ENCODE measurements at regions not wholly inside any gene's neighbourhood (a gene's known extent, or its start where the extent isn't known, plus 50 kb on each side); places are given as distances from the start of the nearest gene placed in this dataset.

DNA sequence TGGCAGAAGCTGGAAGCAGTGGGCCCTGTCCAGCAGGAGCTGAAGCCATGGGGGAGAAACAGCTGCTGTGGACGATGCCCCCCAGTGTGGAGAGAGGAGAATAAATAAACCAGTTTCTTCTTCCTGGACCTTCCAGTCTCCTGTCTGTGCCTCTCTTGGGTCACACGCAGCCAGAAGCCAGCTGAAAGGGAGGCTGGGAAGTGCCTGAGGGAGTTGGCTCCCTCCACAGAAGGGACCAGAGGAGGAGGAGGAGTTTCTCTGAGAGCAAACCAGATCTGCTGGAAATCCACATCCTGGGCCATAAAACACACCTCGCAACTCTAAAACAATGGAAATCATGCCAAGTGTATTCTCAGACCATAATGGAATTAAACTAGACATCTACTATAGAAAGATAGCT lies 577.0 kb downstream of the CDH26 start:
- no peak overlapping the region for H3K27ac ChIP-seq
- H3K4me3 ChIP-seq: no peak overlapping the region
- H3K27me3 Mint-ChIP-seq (ENCODE audit: insufficient read depth, low read depth): peaks cover 2% of the 10 kb centered on the region
- DNase-seq (ENCODE audit: low spot score): no peak
- no peaks in the 10 kb centered on the region for H3K79me2 ChIP-seq (ENCODE audit: low read depth)
- H3K4me3 Mint-ChIP-seq: no peak overlapping the region
- no peak overlapping the region for H3K27ac Mint-ChIP-seq
- no peaks in the 10 kb centered on the region for H3K4me1 ChIP-seq
- H3K4me2 ChIP-seq: no peak overlapping the region
- TF ChIP-seq EZH2 (IDR thresholded peaks at IDR 0.05) (no peak), EZH2phosphoT487 (IDR thresholded peaks at IDR 0.05) (no peak)
- TF ChIP-seq, protein P1, sequence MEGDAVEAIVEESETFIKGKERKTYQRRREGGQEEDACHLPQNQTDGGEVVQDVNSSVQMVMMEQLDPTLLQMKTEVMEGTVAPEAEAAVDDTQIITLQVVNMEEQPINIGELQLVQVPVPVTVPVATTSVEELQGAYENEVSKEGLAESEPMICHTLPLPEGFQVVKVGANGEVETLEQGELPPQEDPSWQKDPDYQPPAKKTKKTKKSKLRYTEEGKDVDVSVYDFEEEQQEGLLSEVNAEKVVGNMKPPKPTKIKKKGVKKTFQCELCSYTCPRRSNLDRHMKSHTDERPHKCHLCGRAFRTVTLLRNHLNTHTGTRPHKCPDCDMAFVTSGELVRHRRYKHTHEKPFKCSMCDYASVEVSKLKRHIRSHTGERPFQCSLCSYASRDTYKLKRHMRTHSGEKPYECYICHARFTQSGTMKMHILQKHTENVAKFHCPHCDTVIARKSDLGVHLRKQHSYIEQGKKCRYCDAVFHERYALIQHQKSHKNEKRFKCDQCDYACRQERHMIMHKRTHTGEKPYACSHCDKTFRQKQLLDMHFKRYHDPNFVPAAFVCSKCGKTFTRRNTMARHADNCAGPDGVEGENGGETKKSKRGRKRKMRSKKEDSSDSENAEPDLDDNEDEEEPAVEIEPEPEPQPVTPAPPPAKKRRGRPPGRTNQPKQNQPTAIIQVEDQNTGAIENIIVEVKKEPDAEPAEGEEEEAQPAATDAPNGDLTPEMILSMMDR (IDR thresholded peaks at IDR 0.05): no peak
- H3K9ac ChIP-seq: no peak overlapping the region
- H4K20me1 ChIP-seq (ENCODE audit: low read depth): no peaks in the 10 kb centered on the region
- no peaks in the 10 kb centered on the region for H3K36me3 ChIP-seq
- H3K9me3 Mint-ChIP-seq: no peaks in the 10 kb centered on the region
- no peaks in the 10 kb centered on the region for H3K9me3 ChIP-seq (ENCODE audit: low read depth)
- H3F3A ChIP-seq (ENCODE audit: low read depth): no peaks in the 10 kb centered on the region
- H3K27me3 ChIP-seq: no peaks in the 10 kb centered on the region
- no peaks in the 10 kb centered on the region for H3K4me1 Mint-ChIP-seq
- no peak overlapping the region for H2AFZ ChIP-seq (replicated peaks)
- H3K36me3 Mint-ChIP-seq: no peaks in the 10 kb centered on the region

DNA sequence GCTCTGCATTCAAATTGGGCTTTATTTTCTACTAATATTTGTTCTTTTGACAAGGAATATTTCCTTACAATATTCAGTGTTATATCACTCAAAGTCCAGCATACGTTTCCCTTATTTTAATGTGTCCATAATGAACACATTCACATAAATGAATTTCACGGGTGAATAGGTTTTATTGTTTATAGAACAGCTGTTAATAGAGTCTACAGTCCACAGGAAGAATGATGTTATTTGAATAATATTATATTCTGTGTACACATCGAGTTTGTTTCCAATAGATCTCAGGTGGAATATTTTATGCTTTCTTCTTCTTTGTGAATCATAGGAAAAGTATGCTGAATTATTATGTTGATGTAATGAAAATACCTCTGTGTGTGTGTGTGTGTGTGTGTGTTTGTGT lies 582.4 kb downstream of the CDH26 start:
- TF ChIP-seq EZH2 (IDR thresholded peaks at IDR 0.05) (no peak), EZH2phosphoT487 (IDR thresholded peaks at IDR 0.05) (no peak)
- TF ChIP-seq, protein P1 (IDR thresholded peaks at IDR 0.05): no peak
- no peak for DNase-seq (ENCODE audit: low spot score)
- Mint-ChIP-seq H3K9me3 (peaks cover 7% of the 10 kb centered on the region), H3K4me1 (peaks cover 2% of the 10 kb centered on the region), H3K36me3 (no peaks in the 10 kb centered on the region), H3K4me3 (no peak overlapping the region), H3K27ac (no peak overlapping the region), H3K27me3 (ENCODE audit: insufficient read depth, low read depth) (peaks cover 2% of the 10 kb centered on the region)
- H3K4me2 ChIP-seq: no peak overlapping the region
- H3K9ac ChIP-seq: no peak overlapping the region
- no peaks in the 10 kb centered on the region for H3K4me1 ChIP-seq
- H3F3A ChIP-seq (ENCODE audit: low read depth): no peaks in the 10 kb centered on the region
- no peak overlapping the region for H2AFZ ChIP-seq (replicated peaks)
- H3K36me3 ChIP-seq: no peaks in the 10 kb centered on the region
- no peaks in the 10 kb centered on the region for H4K20me1 ChIP-seq (ENCODE audit: low read depth)
- no peak overlapping the region for H3K27ac ChIP-seq
- no peaks in the 10 kb centered on the region for H3K27me3 ChIP-seq
- H3K9me3 ChIP-seq (ENCODE audit: low read depth): no peaks in the 10 kb centered on the region
- H3K79me2 ChIP-seq (ENCODE audit: low read depth): no peaks in the 10 kb centered on the region
- no peak overlapping the region for H3K4me3 ChIP-seq

DNA sequence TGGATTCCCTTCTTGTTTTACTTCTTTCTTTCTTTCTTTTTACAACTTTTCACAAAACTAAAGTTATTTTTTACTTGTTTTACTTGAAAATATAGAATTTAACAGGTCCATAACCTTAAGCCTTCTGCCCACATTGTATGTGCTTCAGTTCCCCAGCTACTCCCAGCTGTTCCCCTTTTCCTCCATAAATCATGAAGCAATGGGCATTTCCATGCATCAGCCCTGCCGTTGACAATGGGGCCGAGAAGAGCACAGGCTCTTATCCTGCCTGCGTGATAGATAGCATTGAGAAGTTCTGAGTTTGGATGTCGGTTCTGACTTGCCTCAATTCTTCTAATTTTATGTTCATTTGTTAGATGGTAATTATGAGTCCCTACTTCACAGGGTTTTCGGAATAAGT lies 583.8 kb downstream of the CDH26 start:
- H2AFZ ChIP-seq (replicated peaks): no peak overlapping the region
- H3K4me3 ChIP-seq: no peak overlapping the region
- no peaks in the 10 kb centered on the region for H3K4me1 ChIP-seq
- no peaks in the 10 kb centered on the region for H3K36me3 Mint-ChIP-seq
- DNase-seq (ENCODE audit: low spot score): no peak
- H3K9me3 Mint-ChIP-seq: peaks cover 14% of the 10 kb centered on the region
- H3K79me2 ChIP-seq (ENCODE audit: low read depth): no peaks in the 10 kb centered on the region
- no peak overlapping the region for H3K27ac ChIP-seq
- H4K20me1 ChIP-seq (ENCODE audit: low read depth): no peaks in the 10 kb centered on the region
- H3F3A ChIP-seq (ENCODE audit: low read depth): no peaks in the 10 kb centered on the region
- no peaks in the 10 kb centered on the region for H3K9me3 ChIP-seq (ENCODE audit: low read depth)
- H3K4me1 Mint-ChIP-seq: peaks cover 2% of the 10 kb centered on the region
- H3K27me3 ChIP-seq: no peaks in the 10 kb centered on the region
- no peaks in the 10 kb centered on the region for H3K36me3 ChIP-seq
- H3K27ac Mint-ChIP-seq: no peak overlapping the region
- TF ChIP-seq, protein P1 (IDR thresholded peaks at IDR 0.05): no peak
- no peak for TF ChIP-seq EZH2 (IDR thresholded peaks at IDR 0.05)
- TF ChIP-seq EZH2phosphoT487 (IDR thresholded peaks at IDR 0.05): no peak
- no peak overlapping the region for H3K4me2 ChIP-seq
- no peak overlapping the region for H3K4me3 Mint-ChIP-seq
- H3K9ac ChIP-seq: no peak overlapping the region
- peaks cover under 1% of the 10 kb centered on the region for H3K27me3 Mint-ChIP-seq (ENCODE audit: insufficient read depth, low read depth)
